ENCODE measurements at regions not wholly inside any gene's neighbourhood (a gene's known extent, or its start where the extent isn't known, plus 50 kb on each side); places are given as distances from the start of the nearest gene placed in this dataset.

GRCh38 chr11:127710831-127711230, 710.3 kb upstream of the KIRREL3 start:
- Mint-ChIP-seq H3K9me3 (ENCODE audit: unreplicated experiment) (no peaks in the 10 kb centered on the region), H3K27ac (ENCODE audit: unreplicated experiment) (no peak overlapping the region), H3K4me1 (ENCODE audit: low read depth, unreplicated experiment) (no peaks in the 10 kb centered on the region), H3K36me3 (ENCODE audit: unreplicated experiment) (no peaks in the 10 kb centered on the region), H3K27me3 (ENCODE audit: unreplicated experiment) (peaks cover 4% of the 10 kb centered on the region), H3K4me3 (ENCODE audit: unreplicated experiment) (no peak overlapping the region)
- no peak for TF ChIP-seq CTCF (IDR thresholded peaks at IDR 0.05; ENCODE audit: partially characterized antibody, unreplicated experiment)
- DNase-seq, result no peak

GRCh38 chr11:127709960-127710359, 709.4 kb upstream of the KIRREL3 start:
- no peak for TF ChIP-seq CTCF (IDR thresholded peaks at IDR 0.05; ENCODE audit: partially characterized antibody, unreplicated experiment)
- H3K27me3 Mint-ChIP-seq (ENCODE audit: unreplicated experiment), result peaks cover 4% of the 10 kb centered on the region
- DNase-seq, result no peak
- H3K27ac Mint-ChIP-seq (ENCODE audit: unreplicated experiment), result no peak overlapping the region
- no peaks in the 10 kb centered on the region for H3K36me3 Mint-ChIP-seq (ENCODE audit: unreplicated experiment)
- H3K9me3 Mint-ChIP-seq (ENCODE audit: unreplicated experiment), result no peaks in the 10 kb centered on the region
- H3K4me3 Mint-ChIP-seq (ENCODE audit: unreplicated experiment), result no peak overlapping the region
- H3K4me1 Mint-ChIP-seq (ENCODE audit: low read depth, unreplicated experiment), result no peaks in the 10 kb centered on the region

- H3K27ac Mint-ChIP-seq (ENCODE audit: unreplicated experiment), result no peak overlapping the region
Observed at GRCh38 chr11:127693686-127694085, 693.1 kb upstream of the KIRREL3 start.

GRCh38 chr11:127683321-127683720, 682.8 kb upstream of the KIRREL3 start:
- DNase-seq, result no peak
- Mint-ChIP-seq H3K9me3 (ENCODE audit: unreplicated experiment) (no peaks in the 10 kb centered on the region), H3K4me3 (ENCODE audit: unreplicated experiment) (no peak overlapping the region), H3K27ac (ENCODE audit: unreplicated experiment) (no peak overlapping the region), H3K27me3 (ENCODE audit: unreplicated experiment) (no peaks in the 10 kb centered on the region), H3K36me3 (ENCODE audit: unreplicated experiment) (no peaks in the 10 kb centered on the region), H3K4me1 (ENCODE audit: low read depth, unreplicated experiment) (peaks cover 2% of the 10 kb centered on the region)
- TF ChIP-seq CTCF (IDR thresholded peaks at IDR 0.05; ENCODE audit: partially characterized antibody, unreplicated experiment), result no peak

More at GRCh38 chr11:127693686-127694085, 693.1 kb upstream of the KIRREL3 start:
- no peak overlapping the region for H3K4me3 Mint-ChIP-seq (ENCODE audit: unreplicated experiment)
- no peaks in the 10 kb centered on the region for H3K9me3 Mint-ChIP-seq (ENCODE audit: unreplicated experiment)
- peaks cover 7% of the 10 kb centered on the region for H3K36me3 Mint-ChIP-seq (ENCODE audit: unreplicated experiment)
- no peaks in the 10 kb centered on the region for H3K4me1 Mint-ChIP-seq (ENCODE audit: low read depth, unreplicated experiment)
- no peak for DNase-seq
- peaks cover 1% of the 10 kb centered on the region for H3K27me3 Mint-ChIP-seq (ENCODE audit: unreplicated experiment)
- TF ChIP-seq CTCF (IDR thresholded peaks at IDR 0.05; ENCODE audit: partially characterized antibody, unreplicated experiment), result no peak

GRCh38 chr11:127679816-127680545, 679.4 kb upstream of the KIRREL3 start:
- Mint-ChIP-seq H3K27ac (ENCODE audit: unreplicated experiment) (no peak overlapping the region), H3K36me3 (ENCODE audit: unreplicated experiment) (no peaks in the 10 kb centered on the region), H3K27me3 (ENCODE audit: unreplicated experiment) (no peaks in the 10 kb centered on the region), H3K9me3 (ENCODE audit: unreplicated experiment) (no peaks in the 10 kb centered on the region), H3K4me1 (ENCODE audit: low read depth, unreplicated experiment) (no peaks in the 10 kb centered on the region), H3K4me3 (ENCODE audit: unreplicated experiment) (no peak overlapping the region)
- DNase-seq, result no peak
- no peak for TF ChIP-seq CTCF (IDR thresholded peaks at IDR 0.05; ENCODE audit: partially characterized antibody, unreplicated experiment)
